ENCODE measurements at regions not wholly inside any gene's neighbourhood (a gene's known extent, or its start where the extent isn't known, plus 50 kb on each side); places are given as distances from the start of the nearest gene placed in this dataset.

- TF ChIP-seq CEBPB (IDR thresholded peaks at IDR 0.05; ENCODE audit: low read depth), result no peak
- no peak for TF ChIP-seq POLR2A (IDR thresholded peaks at IDR 0.05; ENCODE audit: borderline replicate concordance, extremely low read depth, insufficient read depth, insufficient read length)
- no peak for TF ChIP-seq EZH2phosphoT487 (IDR thresholded peaks at IDR 0.05; ENCODE audit: borderline replicate concordance)
- TF ChIP-seq ATF3 (IDR thresholded peaks at IDR 0.05), result no peak
- TF ChIP-seq JUND (IDR thresholded peaks at IDR 0.05), result no peak
- no peak for TF ChIP-seq SIN3A (IDR thresholded peaks at IDR 0.05; ENCODE audit: low read depth)
- TF ChIP-seq POLR2AphosphoS5 (IDR thresholded peaks at IDR 0.05; ENCODE audit: low read depth, low read length), result no peak
- TF ChIP-seq EZH2 (IDR thresholded peaks at IDR 0.05), result no peak
Measured at GRCh38 chrX:42535233-42535632, 242.7 kb downstream of the PPP1R2C start (continued).

GRCh38 chrX:42533761-42534160 is 244.2 kb downstream of the PPP1R2C start:
- DNase-seq (ENCODE audit: low read depth, low spot score), result no peak
- TF ChIP-seq EGR1 (IDR thresholded peaks at IDR 0.05; ENCODE audit: low read depth), result no peak
- no peak for TF ChIP-seq RAD21 (IDR thresholded peaks at IDR 0.05; ENCODE audit: low read depth)
- no peak for TF ChIP-seq MAX (IDR thresholded peaks at IDR 0.05)
- TF ChIP-seq JUND (IDR thresholded peaks at IDR 0.05), result no peak
- no peak for TF ChIP-seq SRF (IDR thresholded peaks at IDR 0.05; ENCODE audit: low read depth)
- no peak for TF ChIP-seq SIN3A (IDR thresholded peaks at IDR 0.05; ENCODE audit: low read depth)
- TF ChIP-seq REST (IDR thresholded peaks at IDR 0.05; ENCODE audit: low read depth), result no peak
- TF ChIP-seq ZNF274 (IDR thresholded peaks at IDR 0.05; ENCODE audit: low read depth, low read length), result no peak
- no peak for TF ChIP-seq POLR2A (IDR thresholded peaks at IDR 0.05; ENCODE audit: borderline replicate concordance, extremely low read depth, insufficient read depth, insufficient read length)
- no peak for TF ChIP-seq ATF3 (IDR thresholded peaks at IDR 0.05)
- TF ChIP-seq CBX3 (IDR thresholded peaks at IDR 0.05; ENCODE audit: low read depth), result no peak
- TF ChIP-seq POLR2AphosphoS5 (IDR thresholded peaks at IDR 0.05; ENCODE audit: low read depth, low read length), result no peak
- TF ChIP-seq SP1 (IDR thresholded peaks at IDR 0.05; ENCODE audit: low read depth), result no peak
- no peak for TF ChIP-seq ZFX (IDR thresholded peaks at IDR 0.05)
- no peak for TF ChIP-seq ELF1 (IDR thresholded peaks at IDR 0.05; ENCODE audit: borderline replicate concordance, low read depth)
- TF ChIP-seq ZBTB33 (IDR thresholded peaks at IDR 0.05; ENCODE audit: extremely low read depth, insufficient replicate concordance, low read length), result no peak
- no peak for TF ChIP-seq CEBPB (IDR thresholded peaks at IDR 0.05; ENCODE audit: low read depth)
- TF ChIP-seq YY1 (IDR thresholded peaks at IDR 0.05; ENCODE audit: extremely low read depth, insufficient replicate concordance, low read depth, low read length), result no peak
- no peak for TF ChIP-seq EZH2phosphoT487 (IDR thresholded peaks at IDR 0.05; ENCODE audit: borderline replicate concordance)
- no peak overlapping the region for H3K9ac ChIP-seq (ENCODE audit: low read length)
- no peak overlapping the region for H3K4me3 ChIP-seq (replicated peaks in 1 of 2; ENCODE audit: low read depth in 1 of 2, low read length in 2 of 2)
- BruUV-seq (replicated peaks), result no TSS peak
- no peaks in the 10 kb centered on the region for H3K4me1 ChIP-seq (ENCODE audit: control insufficient read depth in 1 of 2, insufficient read depth in 2 of 2, low read length in 2 of 2)
- no peaks in the 10 kb centered on the region for H3K27me3 ChIP-seq (ENCODE audit: insufficient read depth, low read length)
- no peaks in the 10 kb centered on the region for H3K79me2 ChIP-seq (ENCODE audit: insufficient read depth, low read length)
- no peaks in the 10 kb centered on the region for H3K36me3 ChIP-seq (ENCODE audit: control insufficient read depth in 1 of 2, insufficient read depth in 2 of 2, low read length in 2 of 2)
- intact Hi-C loops (cut with micrococcal nuclease), result no loop called here
- H2AFZ ChIP-seq (ENCODE audit: low read depth, low read length, poor library complexity, severe bottlenecking), result no peak overlapping the region
- RAD21 ChIA-PET (ENCODE audit: low non-redundant PET in 1 of 2, low total read pairs in 2 of 2, uncharacterized antibody in 2 of 2, unreplicated experiment in 2 of 2), result no interaction called here
- no peak overlapping the region for H3K27ac ChIP-seq (ENCODE audit: low read depth, low read length)
- CTCF ChIA-PET, result no interaction called here
- H4K20me1 ChIP-seq (ENCODE audit: insufficient read depth), result no peaks in the 10 kb centered on the region
- no peaks in the 10 kb centered on the region for H3K9me2 ChIP-seq (ENCODE audit: insufficient read depth)
- POLR2A ChIA-PET, result no interaction called here
- ATAC-seq, result no peak
- no peak overlapping the region for H3K4me2 ChIP-seq (ENCODE audit: low read length)
- no peaks in the 10 kb centered on the region for H3K9me3 ChIP-seq (ENCODE audit: control insufficient read depth in 1 of 2, insufficient read depth in 1 of 2, low read depth in 1 of 2, low read length in 2 of 2)
